Nephron (organoid): ENCODE measurements at regions not wholly inside any gene's neighbourhood (a gene's known extent, or its start where the extent isn't known, plus 50 kb on each side); places are given as distances from the start of the nearest gene placed in this dataset.

Experiments used
- H3K27ac Mint-ChIP-seq, 3 experiments: 2 replicates each; pipeline ENCODE4 v1.8.0; 2020; ENCODE audit warnings: mixed read lengths in 3 of 3, mild to moderate bottlenecking in 2 of 3, moderate library complexity in 1 of 3
- H3K27me3 Mint-ChIP-seq: 2 replicates; pipeline ENCODE4 v1.8.0; 2021; ENCODE audit warnings: low read depth, mild to moderate bottlenecking, moderate library complexity, mixed read lengths
- H3K36me3 Mint-ChIP-seq: 2 replicates; pipeline ENCODE4 v1.8.0; 2020; ENCODE audit warnings: low read depth, mixed read lengths
- H3K4me1 Mint-ChIP-seq: 2 replicates; pipeline ENCODE4 v1.8.0; 2020; ENCODE audit warnings: mixed read lengths
- H3K4me3 Mint-ChIP-seq, 3 experiments: 2 replicates each; pipeline ENCODE4 v1.8.0; 2020; ENCODE audit warnings: mild to moderate bottlenecking in 3 of 3, mixed read lengths in 3 of 3, moderate library complexity in 2 of 3
- H3K9me3 Mint-ChIP-seq: 2 replicates; pipeline ENCODE4 v1.8.0; 2020; ENCODE audit warnings: mixed read lengths
- CTCF ChIP-seq, 3 experiments: fragments of 200-600 bp; sonication (generic); IDR thresholded peaks; one replicate each; pipeline ENCODE4 v1.5.0; 2021; ENCODE audit warnings: antibody characterized with exemption in 3 of 3; ENCODE audit not compliant: unreplicated experiment in 3 of 3

DNA sequence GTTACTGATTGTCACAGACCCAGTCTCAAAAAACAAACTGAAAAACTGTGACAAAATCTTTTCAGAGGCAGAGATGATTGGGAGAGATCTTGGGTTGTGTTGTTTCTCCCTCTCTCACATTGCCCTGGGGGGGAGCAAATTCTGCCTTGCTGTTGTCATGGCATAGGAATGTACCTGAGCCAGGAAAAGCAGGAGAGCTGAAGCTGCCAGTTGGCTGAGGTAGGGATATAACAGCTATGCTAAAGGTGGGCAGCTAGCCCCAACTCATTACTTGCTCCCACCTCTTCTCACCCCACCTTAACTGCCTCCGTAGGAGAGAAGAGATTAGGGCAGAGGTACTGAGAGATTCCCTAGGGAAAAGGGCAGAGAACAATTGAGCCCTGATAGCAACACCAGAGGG, 299.3 kb downstream of the OSR1 start:
- H3K4me1 Mint-ChIP-seq = no peaks in the 10 kb centered on the region
- no peak for TF ChIP-seq CTCF (IDR thresholded peaks at IDR 0.05; ENCODE audit: unreplicated experiment in 3 of 3)
- H3K27me3 Mint-ChIP-seq = no peaks in the 10 kb centered on the region
- H3K27ac Mint-ChIP-seq = no peak overlapping the region
- no peak overlapping the region for H3K4me3 Mint-ChIP-seq
- peaks cover 11% of the 10 kb centered on the region for H3K9me3 Mint-ChIP-seq
- peaks cover 3% of the 10 kb centered on the region for H3K36me3 Mint-ChIP-seq

GRCh38 chr2:19051203-19051831, 307.1 kb downstream of the OSR1 start:
- H3K9me3 Mint-ChIP-seq = peaks cover 13% of the 10 kb centered on the region
- H3K4me1 Mint-ChIP-seq = peaks cover 48% of the 10 kb centered on the region
- no peak for TF ChIP-seq CTCF (IDR thresholded peaks at IDR 0.05; ENCODE audit: unreplicated experiment in 3 of 3)
- peak overlapping the region; percentile 83 to 92 (median 91) for H3K27ac Mint-ChIP-seq
- peak overlapping the region in 2 of 3 experiments; percentile 6 to 15 for H3K4me3 Mint-ChIP-seq
- peaks cover 3% of the 10 kb centered on the region for H3K36me3 Mint-ChIP-seq
- H3K27me3 Mint-ChIP-seq = no peaks in the 10 kb centered on the region

- peaks cover 48% of the 10 kb centered on the region for H3K4me1 Mint-ChIP-seq
- H3K27ac Mint-ChIP-seq = peak overlapping the region; percentile 83 to 92 (median 91)
- peaks cover 2% of the 10 kb centered on the region for H3K36me3 Mint-ChIP-seq
- H3K4me3 Mint-ChIP-seq = peak overlapping the region in 1 of 3 experiments; percentile 22
- H3K9me3 Mint-ChIP-seq = peaks cover 7% of the 10 kb centered on the region
- no peaks in the 10 kb centered on the region for H3K27me3 Mint-ChIP-seq
- no peak for TF ChIP-seq CTCF (IDR thresholded peaks at IDR 0.05; ENCODE audit: unreplicated experiment in 3 of 3)
Measured at GRCh38 chr2:19050354-19050753, 308.1 kb downstream of the OSR1 start.

DNA sequence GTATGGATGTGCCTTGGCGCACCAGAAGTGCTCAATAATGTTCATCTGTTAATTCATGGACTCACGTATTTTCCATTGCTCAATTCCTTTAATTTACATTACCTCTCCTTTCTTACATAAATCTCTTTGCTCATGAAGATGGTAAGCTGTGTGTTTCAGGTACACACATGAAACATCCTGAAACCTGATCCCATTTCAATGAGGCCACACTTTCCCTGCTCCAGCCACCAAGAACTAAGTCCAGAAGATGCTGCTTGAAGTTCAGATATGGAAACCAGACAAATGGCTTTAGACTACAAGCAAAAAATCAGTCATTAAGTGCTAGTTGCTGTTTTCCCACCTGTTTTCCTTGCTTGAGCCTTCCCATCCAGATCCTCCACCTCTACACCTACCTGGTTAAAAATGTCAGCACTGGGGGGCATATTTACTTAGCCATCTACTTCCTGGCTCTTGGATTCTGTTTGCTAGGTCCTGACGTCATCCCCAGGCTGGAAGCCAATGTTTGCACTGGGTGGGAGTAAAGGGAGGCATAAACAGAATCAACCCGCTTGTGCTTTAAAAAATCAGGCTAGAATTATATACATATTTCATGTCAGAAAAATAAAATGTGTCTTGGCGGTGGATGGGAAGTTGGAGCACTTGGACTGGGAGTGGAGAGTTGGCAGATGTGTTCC, 309.7 kb downstream of the OSR1 start:
- no peaks in the 10 kb centered on the region for H3K36me3 Mint-ChIP-seq
- no peaks in the 10 kb centered on the region for H3K9me3 Mint-ChIP-seq
- peak overlapping the region; percentile 87 to 92 (median 90) for H3K27ac Mint-ChIP-seq
- peak overlapping the region in 1 of 3 experiments; percentile 7 for H3K4me3 Mint-ChIP-seq
- H3K27me3 Mint-ChIP-seq = no peaks in the 10 kb centered on the region
- TF ChIP-seq CTCF (IDR thresholded peaks at IDR 0.05; ENCODE audit: unreplicated experiment in 3 of 3) = no peak
- peaks cover 60% of the 10 kb centered on the region for H3K4me1 Mint-ChIP-seq

DNA sequence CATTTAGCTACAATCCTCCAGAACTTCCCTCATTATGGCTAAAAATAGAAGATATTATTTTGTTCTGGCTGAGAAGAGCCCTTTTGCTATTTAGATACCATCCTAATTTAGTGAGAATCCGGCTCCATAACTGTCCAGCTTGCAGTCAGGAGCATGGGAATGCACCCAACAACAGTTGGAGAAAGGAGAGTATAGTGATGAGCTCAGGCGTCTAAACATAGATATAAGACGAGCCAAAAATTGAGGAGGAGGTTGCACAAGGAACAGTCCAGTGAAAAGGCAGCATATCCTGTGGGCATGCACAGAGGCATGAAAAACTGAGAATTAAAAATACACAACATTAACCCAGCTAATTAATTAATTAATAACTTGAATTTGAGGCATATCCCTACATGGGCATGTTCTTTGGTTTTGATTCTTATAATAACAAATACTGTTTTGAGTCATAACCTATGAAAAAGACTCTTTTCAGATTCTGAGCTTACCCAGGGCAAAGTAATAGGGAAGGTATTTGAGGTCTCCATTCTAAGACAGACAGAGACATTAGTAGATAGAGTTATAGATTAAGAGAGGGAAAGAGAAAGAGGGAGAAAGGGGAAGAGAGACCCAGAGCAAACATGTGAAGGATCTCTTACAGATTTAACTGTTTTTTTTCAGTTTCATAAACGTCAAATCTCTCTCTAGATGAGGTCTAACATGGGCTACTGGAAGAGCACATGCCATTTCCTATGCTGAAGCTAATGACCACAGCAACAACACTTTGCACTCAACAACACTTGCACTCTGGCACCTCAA, 311.2 kb downstream of the OSR1 start:
- no peaks in the 10 kb centered on the region for H3K9me3 Mint-ChIP-seq
- no peak for TF ChIP-seq CTCF (IDR thresholded peaks at IDR 0.05; ENCODE audit: unreplicated experiment in 3 of 3)
- no peak overlapping the region for H3K4me3 Mint-ChIP-seq
- no peaks in the 10 kb centered on the region for H3K27me3 Mint-ChIP-seq
- peak overlapping the region; percentile 5 to 79 (median 74) for H3K27ac Mint-ChIP-seq
- peaks cover 67% of the 10 kb centered on the region for H3K4me1 Mint-ChIP-seq
- H3K36me3 Mint-ChIP-seq = no peaks in the 10 kb centered on the region
